HG03354 (cell line): ENCODE measurements at regions not wholly inside any gene's neighbourhood (a gene's known extent, or its start where the extent isn't known, plus 50 kb on each side); places are given as distances from the start of the nearest gene placed in this dataset.
"Not testable (repeated sequence)": the region's sequence is repeated elsewhere in the genome, so short reads cannot be mapped to it uniquely, and the experiment has no call there.

Experiments used
- ATAC-seq: cut with Tn5 transposase; IDR thresholded peaks from one replicate; pipeline ENCODE4 v1.9.1; 2021; ENCODE audit warnings: mild to moderate bottlenecking; ENCODE audit not compliant: unreplicated experiment, poor library complexity, severe bottlenecking

- no peak for ATAC-seq
Measured at GRCh38 chr3:86595696-86596095, 395.3 kb downstream of the VGLL3 start.

GRCh38 chr3:86594838-86595237, 396.1 kb downstream of the VGLL3 start:
- no peak for ATAC-seq

- no peak for ATAC-seq
Measured at GRCh38 chr3:86578071-86578470, 412.9 kb downstream of the VGLL3 start.

GRCh38 chr3:86563400-86563970, 427.5 kb downstream of the VGLL3 start:
- peak; percentile 72 for ATAC-seq

GRCh38 chr3:86562090-86562489, 428.9 kb downstream of the VGLL3 start:
- ATAC-seq: no peak

GRCh38 chr3:86561215-86561614, 429.7 kb downstream of the VGLL3 start:
- ATAC-seq: no peak

- ATAC-seq: no peak
Measured at GRCh38 chr3:86554383-86554782, 436.6 kb downstream of the VGLL3 start.

- no peak for ATAC-seq
Measured at GRCh38 chr3:86547692-86548091, 443.3 kb downstream of the VGLL3 start.

- no peak for ATAC-seq
Measured at GRCh38 chr3:86537171-86537570, 453.8 kb downstream of the VGLL3 start.

GRCh38 chr3:86519819-86520218, 471.1 kb downstream of the VGLL3 start:
- ATAC-seq: no peak

GRCh38 chr3:86481636-86482035, 509.3 kb downstream of the VGLL3 start:
- no peak for ATAC-seq

- ATAC-seq: no peak
Measured at GRCh38 chr3:86481031-86481430, 509.9 kb downstream of the VGLL3 start.

GRCh38 chr3:86464180-86464579, 526.8 kb downstream of the VGLL3 start:
- ATAC-seq: no peak

GRCh38 chr3:86451749-86452148, 539.2 kb downstream of the VGLL3 start:
- ATAC-seq: no peak

GRCh38 chr3:86438544-86438943, 552.4 kb downstream of the VGLL3 start:
- ATAC-seq: no peak

GRCh38 chr3:86427343-86427742, 563.6 kb downstream of the VGLL3 start:
- no peak for ATAC-seq

- no peak for ATAC-seq
Measured at GRCh38 chr3:86420990-86421739, 569.8 kb downstream of the VGLL3 start.

- no peak for ATAC-seq
Measured at GRCh38 chr3:86418861-86419260, 572.1 kb downstream of the VGLL3 start.

GRCh38 chr3:86416334-86416733, 574.6 kb downstream of the VGLL3 start:
- no peak for ATAC-seq

GRCh38 chr3:86413645-86414044, 577.3 kb downstream of the VGLL3 start:
- ATAC-seq: no peak

- no peak for ATAC-seq
Measured at GRCh38 chr3:86410587-86410986, 580.4 kb downstream of the VGLL3 start.

- ATAC-seq: not testable (repeated sequence)
Measured at GRCh38 chr3:86389759-86390158, 601.2 kb downstream of the VGLL3 start.
